ENCODE measurements at regions not wholly inside any gene's neighbourhood (a gene's known extent, or its start where the extent isn't known, plus 50 kb on each side); places are given as distances from the start of the nearest gene placed in this dataset.

GRCh38 chr6:169083508-169083874, 170.2 kb downstream of the THBS2 start:
- TF ChIP-seq GATA2 (IDR thresholded peaks at IDR 0.05; ENCODE audit: low read depth, low read length), result no peak
- TF ChIP-seq GATA3 (IDR thresholded peaks at IDR 0.05; ENCODE audit: low read depth, low read length), result no peak

Measured in SH-SY5Y (cell line).